Hepatocyte (in vitro differentiated cells): ENCODE measurements at regions not wholly inside any gene's neighbourhood (a gene's known extent, or its start where the extent isn't known, plus 50 kb on each side); places are given as distances from the start of the nearest gene placed in this dataset.

Source experiments
- EZH2 ChIP-seq: fragments of 200-600 bp; sonication (generic); IDR thresholded peaks from 2 replicates; pipeline ENCODE4 v1.6.1; 2016; ENCODE audit warnings: antibody characterized with exemption, mild to moderate bottlenecking, borderline replicate concordance
- EZH2phosphoT487 ChIP-seq: fragments of 200-600 bp; sonication (generic); IDR thresholded peaks from one replicate; pipeline ENCODE4 v1.6.1; 2018; ENCODE audit warnings: antibody characterized with exemption, mild to moderate bottlenecking, low read depth, moderate library complexity; ENCODE audit not compliant: unreplicated experiment, severe bottlenecking
- TF ChIP-seq, protein P1 (sequence below): fragments of 200-600 bp; sonication (generic); IDR thresholded peaks from 2 replicates; pipeline ENCODE4 v1.5.1; 2016; ENCODE audit warnings: antibody characterized with exemption, mild to moderate bottlenecking; ENCODE audit not compliant: poor library complexity

DNA sequence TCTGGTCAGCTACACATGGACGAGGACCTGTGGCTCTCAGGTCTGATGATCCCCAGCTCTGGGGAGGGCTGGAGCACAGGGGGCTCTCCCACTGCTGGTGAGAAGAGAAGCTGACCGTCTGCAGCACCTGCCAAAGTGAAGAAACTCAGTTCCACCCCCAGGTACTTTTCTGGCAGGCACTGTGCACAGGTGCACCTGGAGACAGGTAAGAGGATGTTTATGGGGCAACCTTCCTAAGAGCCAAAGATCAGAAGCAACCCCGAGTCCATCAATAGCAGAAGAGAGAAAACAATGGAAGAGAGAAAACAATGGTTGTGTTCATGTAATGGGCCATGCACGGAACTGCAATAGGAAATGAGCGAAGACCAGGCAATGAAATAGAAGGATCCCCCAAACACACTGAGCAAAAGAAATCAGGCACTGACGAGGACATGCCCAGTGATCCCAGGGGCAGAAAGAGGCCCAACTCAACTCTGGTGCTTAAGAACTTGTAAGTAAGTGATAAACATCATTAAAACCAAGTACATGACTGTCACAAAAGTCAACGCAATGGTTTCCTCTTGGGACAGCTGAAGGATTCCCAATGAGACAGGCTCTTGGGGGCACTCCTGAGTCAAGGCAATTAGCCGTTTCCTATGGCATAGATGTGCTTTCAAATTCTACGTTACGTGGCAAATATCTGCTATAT lies 95.0 kb upstream of the ALDH1A3 start:
- TF ChIP-seq EZH2, result no peak
- no peak for TF ChIP-seq EZH2phosphoT487
- TF ChIP-seq, protein P1, sequence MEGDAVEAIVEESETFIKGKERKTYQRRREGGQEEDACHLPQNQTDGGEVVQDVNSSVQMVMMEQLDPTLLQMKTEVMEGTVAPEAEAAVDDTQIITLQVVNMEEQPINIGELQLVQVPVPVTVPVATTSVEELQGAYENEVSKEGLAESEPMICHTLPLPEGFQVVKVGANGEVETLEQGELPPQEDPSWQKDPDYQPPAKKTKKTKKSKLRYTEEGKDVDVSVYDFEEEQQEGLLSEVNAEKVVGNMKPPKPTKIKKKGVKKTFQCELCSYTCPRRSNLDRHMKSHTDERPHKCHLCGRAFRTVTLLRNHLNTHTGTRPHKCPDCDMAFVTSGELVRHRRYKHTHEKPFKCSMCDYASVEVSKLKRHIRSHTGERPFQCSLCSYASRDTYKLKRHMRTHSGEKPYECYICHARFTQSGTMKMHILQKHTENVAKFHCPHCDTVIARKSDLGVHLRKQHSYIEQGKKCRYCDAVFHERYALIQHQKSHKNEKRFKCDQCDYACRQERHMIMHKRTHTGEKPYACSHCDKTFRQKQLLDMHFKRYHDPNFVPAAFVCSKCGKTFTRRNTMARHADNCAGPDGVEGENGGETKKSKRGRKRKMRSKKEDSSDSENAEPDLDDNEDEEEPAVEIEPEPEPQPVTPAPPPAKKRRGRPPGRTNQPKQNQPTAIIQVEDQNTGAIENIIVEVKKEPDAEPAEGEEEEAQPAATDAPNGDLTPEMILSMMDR, result no peak
